ENCODE measurements at regions not wholly inside any gene's neighbourhood (a gene's known extent, or its start where the extent isn't known, plus 50 kb on each side); places are given as distances from the start of the nearest gene placed in this dataset.
"Not testable (repeated sequence)": the region's sequence is repeated elsewhere in the genome, so short reads cannot be mapped to it uniquely, and the experiment has no call there.

DNA sequence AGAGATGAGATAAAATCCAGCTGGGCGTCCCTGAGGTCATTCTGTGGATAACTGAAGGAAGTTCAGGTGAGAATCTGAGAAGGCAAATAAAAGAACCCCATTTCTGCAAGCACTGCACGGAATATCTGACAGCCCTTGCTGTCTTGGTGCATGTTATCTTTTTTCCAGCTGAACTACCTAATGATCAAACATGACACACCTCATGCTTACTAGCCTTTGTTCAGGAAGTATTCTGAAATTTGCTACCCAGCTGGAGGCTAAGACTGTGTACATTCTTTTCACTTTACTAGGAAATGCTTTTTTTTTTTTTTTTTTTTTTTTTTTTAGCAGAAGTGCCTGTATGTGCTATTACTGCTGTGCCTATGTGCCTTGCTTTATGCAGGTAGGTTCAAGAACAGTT, 718.1 kb downstream of the SMARCA1 start:
- no peak for DNase-seq
- intact Hi-C loops (cut with DNase I): no loop called here
- TF ChIP-seq, protein P1, sequence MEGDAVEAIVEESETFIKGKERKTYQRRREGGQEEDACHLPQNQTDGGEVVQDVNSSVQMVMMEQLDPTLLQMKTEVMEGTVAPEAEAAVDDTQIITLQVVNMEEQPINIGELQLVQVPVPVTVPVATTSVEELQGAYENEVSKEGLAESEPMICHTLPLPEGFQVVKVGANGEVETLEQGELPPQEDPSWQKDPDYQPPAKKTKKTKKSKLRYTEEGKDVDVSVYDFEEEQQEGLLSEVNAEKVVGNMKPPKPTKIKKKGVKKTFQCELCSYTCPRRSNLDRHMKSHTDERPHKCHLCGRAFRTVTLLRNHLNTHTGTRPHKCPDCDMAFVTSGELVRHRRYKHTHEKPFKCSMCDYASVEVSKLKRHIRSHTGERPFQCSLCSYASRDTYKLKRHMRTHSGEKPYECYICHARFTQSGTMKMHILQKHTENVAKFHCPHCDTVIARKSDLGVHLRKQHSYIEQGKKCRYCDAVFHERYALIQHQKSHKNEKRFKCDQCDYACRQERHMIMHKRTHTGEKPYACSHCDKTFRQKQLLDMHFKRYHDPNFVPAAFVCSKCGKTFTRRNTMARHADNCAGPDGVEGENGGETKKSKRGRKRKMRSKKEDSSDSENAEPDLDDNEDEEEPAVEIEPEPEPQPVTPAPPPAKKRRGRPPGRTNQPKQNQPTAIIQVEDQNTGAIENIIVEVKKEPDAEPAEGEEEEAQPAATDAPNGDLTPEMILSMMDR (IDR thresholded peaks at IDR 0.05): no peak
- no peak overlapping the region for H3K4me3 ChIP-seq
- no peaks in the 10 kb centered on the region for H3K4me1 ChIP-seq
- no peaks in the 10 kb centered on the region for H3K27me3 ChIP-seq
- no peak overlapping the region for H3K27ac ChIP-seq
- H3K9me3 ChIP-seq: peaks cover 0 to 3% of the 10 kb centered on the region in 2 donors
- no peaks in the 10 kb centered on the region for H3K36me3 ChIP-seq
- no peak for ATAC-seq

DNA sequence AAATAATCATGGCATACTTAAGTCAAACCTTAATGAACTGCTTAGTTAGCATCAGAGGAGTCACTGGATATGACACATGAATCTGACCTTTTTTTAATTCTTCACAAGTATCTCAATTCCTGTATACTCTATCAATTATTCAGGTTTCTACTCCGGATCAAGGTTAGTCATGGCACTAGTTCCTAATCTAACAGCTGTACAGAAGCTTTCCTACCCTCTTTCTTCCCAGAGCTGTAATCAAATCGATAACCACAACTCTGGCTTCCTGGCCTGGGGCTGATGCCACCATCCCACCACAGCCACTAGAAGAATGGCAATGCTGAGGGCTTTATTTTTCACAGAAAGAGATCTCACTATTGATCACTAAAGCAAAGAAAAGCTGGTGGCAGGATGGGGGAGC, 718.5 kb downstream of the SMARCA1 start:
- TF ChIP-seq, protein P1 (IDR thresholded peaks at IDR 0.05): no peak
- DNase-seq: no peak

DNA sequence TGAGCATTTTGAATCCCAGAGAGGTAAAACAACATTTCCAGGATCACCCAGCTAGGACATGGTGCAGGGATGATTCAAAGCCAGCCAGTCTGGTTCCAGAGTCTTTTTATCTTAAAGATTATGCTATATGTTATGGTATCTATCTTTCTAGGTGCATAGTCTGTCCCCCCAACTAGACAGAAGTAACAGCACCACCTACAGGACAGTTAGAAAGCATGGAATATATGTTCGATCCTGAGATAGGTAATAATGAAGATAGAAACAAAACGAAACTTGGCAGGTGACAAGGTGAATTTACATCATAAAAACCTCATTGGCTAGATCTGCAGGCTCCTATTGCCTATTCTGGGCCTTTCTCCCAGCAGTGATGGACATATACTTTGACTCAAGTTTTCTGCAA, 723.2 kb downstream of the SMARCA1 start:
- Histone ChIP-seq H3K9me3 (peaks cover 0 to 4% of the 10 kb centered on the region in 2 donors), H3K4me3 (no peak overlapping the region), H3K4me1 (no peaks in the 10 kb centered on the region), H3K36me3 (no peaks in the 10 kb centered on the region), H3K27ac (no peak overlapping the region), H3K27me3 (no peaks in the 10 kb centered on the region)
- intact Hi-C loops (cut with DNase I): no loop called here
- DNase-seq: no peak
- TF ChIP-seq, protein P1 (IDR thresholded peaks at IDR 0.05): no peak
- ATAC-seq: no peak

More for the DNA sequence above, 718.5 kb downstream of the SMARCA1 start:
- Histone ChIP-seq H3K9me3 (peaks cover 0 to 3% of the 10 kb centered on the region in 2 donors), H3K4me3 (no peak overlapping the region), H3K27ac (no peak overlapping the region), H3K36me3 (no peaks in the 10 kb centered on the region), H3K4me1 (no peaks in the 10 kb centered on the region), H3K27me3 (no peaks in the 10 kb centered on the region)
- ATAC-seq: no peak
- intact Hi-C loops (cut with DNase I): no loop called here

DNA sequence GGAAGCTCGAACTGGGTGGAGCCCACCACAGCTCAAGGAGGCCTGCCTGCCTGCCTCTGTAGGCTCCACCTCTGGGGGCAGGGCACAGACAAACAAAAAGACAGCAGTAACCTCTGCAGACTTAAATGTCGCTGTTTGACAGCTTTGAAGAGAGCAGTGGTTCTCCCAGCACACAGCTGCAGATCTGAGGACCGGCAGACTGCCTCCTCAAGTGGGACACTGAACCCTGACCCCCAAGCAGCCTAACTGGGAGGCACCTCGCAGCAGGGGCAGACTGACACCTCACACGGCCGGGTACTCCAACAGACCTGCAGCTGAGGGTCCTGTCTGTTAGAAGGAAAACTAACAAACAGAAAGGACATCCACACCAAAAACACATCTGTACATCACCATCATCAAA, 730.9 kb upstream of the ACTRT1 start:
- H3K36me3 ChIP-seq; H3K27me3 ChIP-seq; H3K9me3 ChIP-seq; intact Hi-C loops (cut with DNase I); H3K27ac ChIP-seq; DNase-seq; H3K4me1 ChIP-seq; H3K4me3 ChIP-seq; ATAC-seq: not testable (repeated sequence)

DNA sequence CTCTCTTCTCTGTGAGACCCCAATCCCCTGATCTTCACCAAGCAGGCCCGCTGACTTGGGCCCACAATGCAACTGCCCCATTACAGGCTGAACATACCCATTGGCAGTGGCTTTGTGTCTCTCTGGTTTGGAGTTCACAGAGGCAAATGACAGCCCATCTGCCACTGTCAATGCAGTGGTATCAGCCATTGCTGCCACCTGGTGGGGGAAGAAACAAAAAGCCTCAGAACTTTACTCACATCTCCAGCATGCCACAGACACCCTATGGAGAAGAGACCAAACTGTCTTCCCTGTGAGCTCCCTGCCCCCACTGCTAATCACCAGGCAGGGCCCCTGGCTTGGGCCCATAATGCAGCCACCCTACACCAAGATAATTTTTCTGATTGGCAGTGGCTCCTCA, 729.3 kb upstream of the ACTRT1 start:
- Histone ChIP-seq H3K9me3 (peaks cover 0 to 2% of the 10 kb centered on the region in 2 donors), H3K27me3 (no peaks in the 10 kb centered on the region), H3K27ac (no peak overlapping the region), H3K4me1 (no peaks in the 10 kb centered on the region), H3K4me3 (no peak overlapping the region), H3K36me3 (no peaks in the 10 kb centered on the region)
- ATAC-seq (peak; percentile 33), DNase-seq (peak in 1 of 4 donors; percentile 0)
- TF ChIP-seq, protein P1 (IDR thresholded peaks at IDR 0.05): no peak
- intact Hi-C loops (cut with DNase I): no loop called here

DNA sequence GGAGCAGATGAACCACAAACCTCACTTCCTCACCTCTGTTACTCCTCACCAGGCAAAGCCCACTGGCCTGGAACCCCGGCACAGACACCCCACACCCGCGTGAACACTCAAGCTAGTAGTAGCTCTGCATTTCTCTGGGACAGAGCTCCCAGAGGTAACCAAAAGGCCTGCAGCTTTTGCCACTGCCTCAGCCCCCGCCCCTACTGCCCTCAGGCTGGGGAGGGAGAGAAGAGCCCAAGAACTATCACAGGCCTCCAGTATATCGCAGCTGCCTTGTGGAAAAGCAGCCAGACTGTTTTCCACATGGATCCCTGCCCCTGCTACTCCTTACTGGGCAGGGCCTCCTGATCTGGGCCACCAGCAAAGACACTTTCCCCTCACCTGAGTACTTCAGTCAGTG, 728.7 kb upstream of the ACTRT1 start:
- H3K9me3 ChIP-seq: peaks cover 0 to 2% of the 10 kb centered on the region in 2 donors
- intact Hi-C loops (cut with DNase I): no loop called here
- H3K27ac ChIP-seq: no peak overlapping the region
- TF ChIP-seq, protein P1 (IDR thresholded peaks at IDR 0.05): no peak
- no peaks in the 10 kb centered on the region for H3K27me3 ChIP-seq
- no peaks in the 10 kb centered on the region for H3K4me1 ChIP-seq
- DNase-seq (no peak), ATAC-seq (no peak)
- no peaks in the 10 kb centered on the region for H3K36me3 ChIP-seq
- no peak overlapping the region for H3K4me3 ChIP-seq

Data from left lung (tissue), 4 donors.